ENCODE measurements at regions not wholly inside any gene's neighbourhood (a gene's known extent, or its start where the extent isn't known, plus 50 kb on each side); places are given as distances from the start of the nearest gene placed in this dataset.

GRCh38 chr9:126229501-126229900 lies 97.1 kb upstream of the MVB12B start:
- H3K27ac Mint-ChIP-seq (ENCODE audit: unreplicated experiment), result no peak overlapping the region
- no peaks in the 10 kb centered on the region for H3K36me3 Mint-ChIP-seq (ENCODE audit: unreplicated experiment)
- no peak for DNase-seq (ENCODE audit: extremely low spot score, unreplicated experiment)
- peaks cover 2% of the 10 kb centered on the region for H3K4me1 Mint-ChIP-seq (ENCODE audit: unreplicated experiment)
- peaks cover 28% of the 10 kb centered on the region for H3K27me3 Mint-ChIP-seq (ENCODE audit: unreplicated experiment)
- no peaks in the 10 kb centered on the region for H3K9me3 Mint-ChIP-seq (ENCODE audit: unreplicated experiment)
- H3K4me3 Mint-ChIP-seq (ENCODE audit: unreplicated experiment), result no peak overlapping the region
- TF ChIP-seq CTCF (IDR thresholded peaks at IDR 0.05), result no peak

GRCh38 chr9:126230692-126231091 lies 95.9 kb upstream of the MVB12B start:
- no peak for DNase-seq (ENCODE audit: extremely low spot score, unreplicated experiment)
- Mint-ChIP-seq H3K9me3 (ENCODE audit: unreplicated experiment) (no peaks in the 10 kb centered on the region), H3K4me3 (ENCODE audit: unreplicated experiment) (no peak overlapping the region), H3K36me3 (ENCODE audit: unreplicated experiment) (no peaks in the 10 kb centered on the region), H3K27ac (ENCODE audit: unreplicated experiment) (no peak overlapping the region), H3K4me1 (ENCODE audit: unreplicated experiment) (peaks cover 2% of the 10 kb centered on the region), H3K27me3 (ENCODE audit: unreplicated experiment) (peaks cover 28% of the 10 kb centered on the region)
- TF ChIP-seq CTCF (IDR thresholded peaks at IDR 0.05), result no peak

GRCh38 chr9:126232461-126232860 lies 94.2 kb upstream of the MVB12B start:
- Mint-ChIP-seq H3K27me3 (ENCODE audit: unreplicated experiment) (peaks cover 14% of the 10 kb centered on the region), H3K27ac (ENCODE audit: unreplicated experiment) (no peak overlapping the region), H3K36me3 (ENCODE audit: unreplicated experiment) (no peaks in the 10 kb centered on the region), H3K4me3 (ENCODE audit: unreplicated experiment) (no peak overlapping the region), H3K9me3 (ENCODE audit: unreplicated experiment) (no peaks in the 10 kb centered on the region), H3K4me1 (ENCODE audit: unreplicated experiment) (peaks cover 2% of the 10 kb centered on the region)
- no peak for DNase-seq (ENCODE audit: extremely low spot score, unreplicated experiment)
- TF ChIP-seq CTCF (IDR thresholded peaks at IDR 0.05), result no peak

GRCh38 chr9:126233175-126233574 lies 93.5 kb upstream of the MVB12B start:
- TF ChIP-seq CTCF (IDR thresholded peaks at IDR 0.05), result no peak
- no peaks in the 10 kb centered on the region for H3K36me3 Mint-ChIP-seq (ENCODE audit: unreplicated experiment)
- peaks cover 2% of the 10 kb centered on the region for H3K4me1 Mint-ChIP-seq (ENCODE audit: unreplicated experiment)
- peaks cover 11% of the 10 kb centered on the region for H3K27me3 Mint-ChIP-seq (ENCODE audit: unreplicated experiment)
- no peak overlapping the region for H3K27ac Mint-ChIP-seq (ENCODE audit: unreplicated experiment)
- no peaks in the 10 kb centered on the region for H3K9me3 Mint-ChIP-seq (ENCODE audit: unreplicated experiment)
- no peak overlapping the region for H3K4me3 Mint-ChIP-seq (ENCODE audit: unreplicated experiment)
- no peak for DNase-seq (ENCODE audit: extremely low spot score, unreplicated experiment)

GRCh38 chr9:126233913-126234525 lies 92.6 kb upstream of the MVB12B start:
- Mint-ChIP-seq H3K27ac (ENCODE audit: unreplicated experiment) (no peak overlapping the region), H3K36me3 (ENCODE audit: unreplicated experiment) (no peaks in the 10 kb centered on the region), H3K27me3 (ENCODE audit: unreplicated experiment) (peaks cover 7% of the 10 kb centered on the region), H3K9me3 (ENCODE audit: unreplicated experiment) (no peaks in the 10 kb centered on the region), H3K4me3 (ENCODE audit: unreplicated experiment) (no peak overlapping the region), H3K4me1 (ENCODE audit: unreplicated experiment) (no peaks in the 10 kb centered on the region)
- DNase-seq (ENCODE audit: extremely low spot score, unreplicated experiment), result no peak
- TF ChIP-seq CTCF (IDR thresholded peaks at IDR 0.05), result no peak
